Ovary (tissue), 3 donors: ENCODE measurements at regions not wholly inside any gene's neighbourhood (a gene's known extent, or its start where the extent isn't known, plus 50 kb on each side); places are given as distances from the start of the nearest gene placed in this dataset.

Source experiments
- CTCF ChIP-seq, 3 donors: fragments of 450-650 bp in 2 of 3; fragments of 200-600 bp in 1 of 3; IDR thresholded peaks; one replicate each; pipeline versions ENCODE4 v1.5.1 to v1.8.0; 2016 to 2022; ENCODE audit warnings: antibody characterized with exemption in 3 of 3, mild to moderate bottlenecking in 1 of 3
- EP300 ChIP-seq: sonication (generic); formaldehyde crosslinking; IDR thresholded peaks from one replicate; pipeline ENCODE4 v1.6.1; 2017; ENCODE audit warnings: antibody characterized with exemption
- POLR2A ChIP-seq: fragments of 450-650 bp; IDR thresholded peaks from one replicate; pipeline ENCODE4 v1.6.1; 2017; ENCODE audit warnings: antibody characterized with exemption, mild to moderate bottlenecking, moderate library complexity
- donor health status: DM: no; HTN: no; CAD: no.

GRCh38 chr3:70757658-70758057, 445.2 kb upstream of the MDFIC2 start:
- TF ChIP-seq CTCF (IDR thresholded peaks at IDR 0.05): no peak
- TF ChIP-seq POLR2A: no peak
- TF ChIP-seq EP300: no peak
